Omental fat pad (tissue), 3 donors: ENCODE measurements at regions not wholly inside any gene's neighbourhood (a gene's known extent, or its start where the extent isn't known, plus 50 kb on each side); places are given as distances from the start of the nearest gene placed in this dataset.

ENCODE experiments used
- ATAC-seq: fragments of 150-250 bp; one replicate; pipeline ENCODE4 v1.9.1; 2016; ENCODE audit warnings: mild to moderate bottlenecking, moderate library complexity; ENCODE audit not compliant: low FRiP score
- DNase-seq: peaks from one replicate; pipeline ENCODE4 v3.0.0-alpha.2; 2019; ENCODE audit warnings: low spot score
- CTCF ChIP-seq, 3 donors: fragments of 450-650 bp; IDR thresholded peaks; one replicate each; pipeline ENCODE4 v1.5.1; 2016 to 2017; ENCODE audit warnings: antibody characterized with exemption in 3 of 3, mild to moderate bottlenecking in 3 of 3, moderate library complexity in 2 of 3

- no peak for TF ChIP-seq CTCF (IDR thresholded peaks at IDR 0.05)
- ATAC-seq (no peak), DNase-seq (no peak)
Observed at GRCh38 chr2:5464657-5465056, 227.5 kb upstream of the SOX11 start.

DNA sequence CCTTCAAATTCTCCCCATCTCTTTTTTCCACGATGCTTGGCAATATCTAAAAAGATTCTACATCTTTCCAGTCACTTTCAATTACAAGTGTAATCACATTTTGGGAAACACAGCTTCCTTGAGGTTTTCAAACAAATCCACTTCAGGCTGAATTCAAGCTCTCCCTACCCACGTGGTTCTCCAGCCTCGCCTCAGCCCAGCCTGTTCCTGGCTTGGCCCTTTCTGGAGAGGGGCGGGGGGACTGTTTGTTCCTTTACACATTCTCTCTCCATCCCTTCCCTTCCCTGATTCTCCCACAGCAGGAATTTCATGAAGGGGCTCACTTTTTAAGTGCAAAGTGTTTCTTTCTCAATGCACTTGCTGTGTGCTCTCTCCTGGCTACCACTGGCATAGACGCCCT, 226.3 kb upstream of the SOX11 start:
- ATAC-seq (no peak), DNase-seq (no peak)
- TF ChIP-seq CTCF (IDR thresholded peaks at IDR 0.05), result no peak

GRCh38 chr2:5467178-5467905, 224.8 kb upstream of the SOX11 start:
- no peak for TF ChIP-seq CTCF (IDR thresholded peaks at IDR 0.05)
- DNase-seq, result no peak

DNA sequence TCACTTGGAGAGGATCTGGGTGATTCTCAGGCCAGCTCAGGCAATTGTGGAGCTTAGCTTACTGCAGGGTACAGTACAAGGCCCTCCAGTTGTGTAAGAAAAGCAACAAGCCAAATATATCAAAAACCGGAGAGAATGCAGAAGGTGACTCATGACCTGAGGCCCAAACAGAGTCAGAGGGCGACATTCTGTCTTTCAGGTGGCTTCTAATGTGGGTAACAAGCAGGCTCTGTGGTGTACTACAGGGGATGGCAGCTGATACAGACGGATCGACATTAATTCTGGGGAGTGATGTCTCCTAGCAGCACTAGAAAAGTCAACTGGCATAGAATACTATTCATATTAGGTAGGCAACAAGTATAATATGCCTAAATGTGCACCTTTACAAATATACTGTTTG, 219.5 kb upstream of the SOX11 start:
- DNase-seq, result no peak
- no peak for TF ChIP-seq CTCF (IDR thresholded peaks at IDR 0.05)
- no peak for ATAC-seq

More at GRCh38 chr2:5467178-5467905, 224.8 kb upstream of the SOX11 start:
- no peak for ATAC-seq

DNA sequence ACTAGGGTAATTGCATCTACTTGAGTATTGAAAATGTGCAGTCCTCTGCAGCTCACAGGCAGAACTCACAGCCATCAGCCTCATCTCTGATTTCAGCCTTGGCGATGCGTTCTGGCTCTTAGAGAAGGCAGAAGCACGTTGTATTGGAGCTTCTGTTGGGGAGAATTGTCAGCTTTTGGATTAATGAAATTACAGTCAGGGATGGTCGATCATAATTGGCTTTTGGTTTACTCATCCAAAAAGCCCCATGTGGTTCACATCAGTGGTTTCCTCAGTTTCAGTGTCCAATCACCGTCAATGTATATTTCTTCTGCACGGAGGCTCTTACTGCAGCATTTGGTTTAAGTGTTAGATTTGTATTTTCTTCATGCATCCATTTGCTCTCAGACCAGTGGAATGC, 218.5 kb upstream of the SOX11 start:
- no peak for TF ChIP-seq CTCF (IDR thresholded peaks at IDR 0.05)
- ATAC-seq (no peak), DNase-seq (no peak)

- DNase-seq, result no peak
- no peak for TF ChIP-seq CTCF (IDR thresholded peaks at IDR 0.05)
- ATAC-seq, result no peak
Observed at GRCh38 chr2:5474716-5475115, 217.5 kb upstream of the SOX11 start.

DNA sequence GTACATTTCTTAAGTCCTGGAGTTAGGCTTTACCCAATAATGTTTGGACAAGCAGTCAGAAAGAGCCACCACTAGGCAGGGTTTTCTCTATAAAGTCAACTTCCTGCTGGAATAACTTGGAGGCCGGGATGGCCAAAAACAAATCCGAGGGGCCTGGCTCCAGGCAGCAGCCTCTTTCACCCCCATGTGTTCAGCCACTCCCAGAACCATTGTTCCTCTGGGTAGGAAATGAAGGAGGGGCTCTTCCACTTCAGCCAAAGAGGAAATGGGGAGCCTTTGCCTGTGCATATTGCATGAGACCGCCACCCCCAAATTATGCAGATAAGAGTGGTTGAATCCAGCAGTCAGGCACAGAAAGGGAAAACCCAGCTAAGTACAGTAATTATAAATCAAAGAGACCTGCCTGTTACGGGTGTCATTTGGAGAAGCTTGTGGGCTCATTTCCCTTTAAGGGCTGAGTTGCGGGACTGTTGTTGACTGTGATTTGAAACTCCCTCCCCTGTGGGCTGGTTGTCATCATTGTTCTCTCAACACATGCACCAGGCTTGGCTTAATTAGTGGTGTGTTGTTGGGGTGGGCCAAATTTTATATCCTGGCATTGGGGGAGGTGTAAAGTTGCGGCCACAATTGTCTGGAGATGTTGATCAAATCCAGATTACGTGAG, 212.8 kb upstream of the SOX11 start:
- ATAC-seq, result no peak
- DNase-seq, result no peak
- TF ChIP-seq CTCF (IDR thresholded peaks at IDR 0.05), result no peak
